Keratinocyte (primary cell): ENCODE measurements at regions not wholly inside any gene's neighbourhood (a gene's known extent, or its start where the extent isn't known, plus 50 kb on each side); places are given as distances from the start of the nearest gene placed in this dataset.

ENCODE experiments used
- DNase-seq: peaks from one replicate; pipeline ENCODE4 v3.0.0-alpha.2; 2011; ENCODE audit warnings: low read depth, missing footprints, low spot score
- FAIRE-seq: peaks from 2 replicates; lab custom pipeline; 2011; peaks lifted over from hg19 to GRCh38; lab: Jason Lieb, UNC
- H2AFZ ChIP-seq: 2 replicates; pipeline ENCODE4 v1.6.0; 2012; ENCODE audit warnings: low read length, control low read depth, inconsistent platforms; ENCODE audit not compliant: control insufficient read depth
- H3K27ac ChIP-seq: 2 replicates; pipeline ENCODE4 v1.5.1; 2011; ENCODE audit warnings: low read length; ENCODE audit not compliant: control insufficient read depth, insufficient read depth
- H3K27me3 ChIP-seq: 3 replicates; pipeline ENCODE4 v1.6.0; 2011; ENCODE audit warnings: low read length; ENCODE audit not compliant: control insufficient read depth, insufficient read depth; ENCODE audit errors: extremely low read depth
- H3K36me3 ChIP-seq, 2 experiments: 2 replicates in 1 of 2; 3 replicates in 1 of 2; pipeline ENCODE4 v1.5.1; 2011; ENCODE audit warnings: low read length in 2 of 2, mild to moderate bottlenecking in 1 of 2; ENCODE audit not compliant: control insufficient read depth in 2 of 2, insufficient read depth in 2 of 2; ENCODE audit errors: extremely low read depth in 1 of 2
- H3K4me1 ChIP-seq: 3 replicates; pipeline ENCODE4 v1.5.1; 2011; ENCODE audit warnings: low read length; ENCODE audit not compliant: control insufficient read depth, insufficient read depth; ENCODE audit errors: extremely low read depth
- H3K4me2 ChIP-seq: 3 replicates; pipeline ENCODE4 v1.6.0; 2011; ENCODE audit warnings: low read depth, low read length; ENCODE audit not compliant: control insufficient read depth, insufficient read depth; ENCODE audit errors: extremely low read depth
- H3K4me3 ChIP-seq, 3 experiments: fragments of 200-600 bp in 1 of 3; sonication (generic) in 1 of 3; 2 replicates in 2 of 3; 3 replicates in 1 of 3; pipeline ENCODE4 v1.5.1; 2011 to 2016; ENCODE audit warnings: low read length in 3 of 3, mild to moderate bottlenecking in 3 of 3, control low read depth in 2 of 3, inconsistent platforms in 1 of 3, low read depth in 1 of 3, mixed read lengths in 1 of 3, mixed run types in 1 of 3, moderate library complexity in 1 of 3; ENCODE audit not compliant: control insufficient read depth in 2 of 3, insufficient read depth in 2 of 3; ENCODE audit errors: extremely low read depth in 1 of 3
- H3K79me2 ChIP-seq: 2 replicates; pipeline ENCODE4 v1.6.0; 2012; ENCODE audit warnings: low read length; ENCODE audit not compliant: control insufficient read depth, insufficient read depth
- H3K9ac ChIP-seq: 3 replicates; pipeline ENCODE4 v1.6.0; 2011; ENCODE audit warnings: low read length; ENCODE audit not compliant: control insufficient read depth, insufficient read depth; ENCODE audit errors: extremely low read depth
- H3K9me1 ChIP-seq: 3 replicates; pipeline ENCODE4 v1.6.0; 2011; ENCODE audit warnings: low read length; ENCODE audit not compliant: control insufficient read depth, insufficient read depth; ENCODE audit errors: extremely low read depth
- H3K9me3 ChIP-seq: 2 replicates; pipeline ENCODE4 v1.5.1; 2012; ENCODE audit warnings: low read depth, low read length; ENCODE audit not compliant: control insufficient read depth
- H4K20me1 ChIP-seq: 3 replicates; pipeline ENCODE4 v1.6.0; 2011; ENCODE audit warnings: low read length; ENCODE audit not compliant: control insufficient read depth, insufficient read depth; ENCODE audit errors: extremely low read depth
- EZH2 ChIP-seq: IDR thresholded peaks from one replicate; pipeline ENCODE4 v1.6.1; 2012; ENCODE audit warnings: inconsistent platforms, mild to moderate bottlenecking, low read length, moderate library complexity
- dilution Hi-C: fragments of 300-500 bp; cut with MboI; formaldehyde crosslinking; loops from one replicate; pipeline ENCODE4 v1.7.0; 2020; ENCODE audit warnings: low sequenced_read_pairs; ENCODE audit not compliant: extremely low pct_ligation_motif_present
- TF ChIP-seq, protein P1 (sequence below), 3 experiments: IDR thresholded peaks in 1 of 3; conservative IDR thresholded peaks in 1 of 3; optimal IDR thresholded peaks in 1 of 3; 2 replicates in 2 of 3; 3 replicates in 1 of 3; pipeline versions ENCODE3 to v1.5.1; 2011; ENCODE audit warnings: low read length in 3 of 3, mild to moderate bottlenecking in 3 of 3, moderate library complexity in 2 of 3, control low read depth in 1 of 3, inconsistent platforms in 1 of 3; ENCODE audit not compliant: insufficient read depth in 2 of 3; ENCODE audit errors: extremely low read depth in 1 of 3

DNA sequence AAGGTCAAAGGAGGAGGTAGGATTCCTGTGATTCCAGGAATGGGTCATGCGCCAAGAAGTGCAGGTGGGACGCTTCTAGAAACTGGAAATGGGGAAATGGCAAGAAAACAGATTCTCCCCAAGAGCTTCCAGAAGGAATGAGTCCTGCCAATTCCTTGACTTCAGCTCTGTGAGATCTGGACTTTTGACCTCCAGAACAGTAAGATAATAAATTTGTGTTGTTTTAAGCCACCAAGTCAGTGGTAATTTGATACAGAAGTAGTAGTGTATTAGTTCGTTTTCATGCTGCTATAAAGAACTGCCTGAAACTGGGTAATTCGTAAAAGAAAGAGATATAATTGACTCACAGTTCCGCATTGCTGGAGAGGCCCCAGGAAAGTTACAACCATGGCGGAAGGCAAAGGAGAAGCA, 178.6 kb upstream of the GALNT17 start:
- DNase-seq (no peak), FAIRE-seq (no peak)
- Histone ChIP-seq H3K36me3 (no peaks in the 10 kb centered on the region), H3K27me3 (no peaks in the 10 kb centered on the region), H3K4me1 (no peaks in the 10 kb centered on the region), H3K4me3 (no peak overlapping the region), H3K9me3 (peaks cover 9% of the 10 kb centered on the region), H3K9me1 (no peaks in the 10 kb centered on the region), H3K79me2 (no peaks in the 10 kb centered on the region), H3K9ac (no peak overlapping the region), H4K20me1 (no peaks in the 10 kb centered on the region), H3K4me2 (no peak overlapping the region), H3K27ac (no peak overlapping the region), H2AFZ (no peak overlapping the region)
- dilution Hi-C loops = no loop called here
- TF ChIP-seq EZH2 = no peak
- TF ChIP-seq, protein P1, sequence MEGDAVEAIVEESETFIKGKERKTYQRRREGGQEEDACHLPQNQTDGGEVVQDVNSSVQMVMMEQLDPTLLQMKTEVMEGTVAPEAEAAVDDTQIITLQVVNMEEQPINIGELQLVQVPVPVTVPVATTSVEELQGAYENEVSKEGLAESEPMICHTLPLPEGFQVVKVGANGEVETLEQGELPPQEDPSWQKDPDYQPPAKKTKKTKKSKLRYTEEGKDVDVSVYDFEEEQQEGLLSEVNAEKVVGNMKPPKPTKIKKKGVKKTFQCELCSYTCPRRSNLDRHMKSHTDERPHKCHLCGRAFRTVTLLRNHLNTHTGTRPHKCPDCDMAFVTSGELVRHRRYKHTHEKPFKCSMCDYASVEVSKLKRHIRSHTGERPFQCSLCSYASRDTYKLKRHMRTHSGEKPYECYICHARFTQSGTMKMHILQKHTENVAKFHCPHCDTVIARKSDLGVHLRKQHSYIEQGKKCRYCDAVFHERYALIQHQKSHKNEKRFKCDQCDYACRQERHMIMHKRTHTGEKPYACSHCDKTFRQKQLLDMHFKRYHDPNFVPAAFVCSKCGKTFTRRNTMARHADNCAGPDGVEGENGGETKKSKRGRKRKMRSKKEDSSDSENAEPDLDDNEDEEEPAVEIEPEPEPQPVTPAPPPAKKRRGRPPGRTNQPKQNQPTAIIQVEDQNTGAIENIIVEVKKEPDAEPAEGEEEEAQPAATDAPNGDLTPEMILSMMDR (optimal IDR thresholded peaks at IDR 0.05 in 1 of 3, IDR thresholded peaks at IDR 0.05 in 1 of 3, conservative IDR thresholded peaks at IDR 0.05 in 1 of 3; ENCODE audit: extremely low read depth in 1 of 3, insufficient read depth in 2 of 3, low read length in 3 of 3) = no peak

DNA sequence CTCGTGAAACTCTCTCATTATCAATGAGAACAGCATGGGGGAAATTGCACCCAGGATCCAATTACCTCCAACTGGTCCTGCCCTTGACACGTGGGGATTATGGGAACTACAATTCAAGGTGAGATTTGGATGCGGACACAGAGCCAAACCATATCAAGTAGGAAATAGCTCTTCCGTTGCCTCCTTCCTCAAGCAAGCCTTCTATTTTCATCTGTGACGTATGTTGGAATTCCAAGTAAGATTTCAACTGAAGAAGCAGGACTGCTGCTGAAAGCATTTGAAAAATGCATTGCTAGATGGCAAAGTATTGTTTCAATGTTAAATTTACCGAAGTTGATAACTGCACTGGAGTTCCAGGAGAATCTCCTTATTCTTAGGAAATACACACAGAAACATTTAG, 178.1 kb upstream of the GALNT17 start:
- FAIRE-seq = no peak
- DNase-seq = no peak
- dilution Hi-C loops = no loop called here
- Histone ChIP-seq H3K36me3 (no peaks in the 10 kb centered on the region), H3K9me3 (peaks cover 9% of the 10 kb centered on the region), H3K79me2 (no peaks in the 10 kb centered on the region), H4K20me1 (no peaks in the 10 kb centered on the region), H3K4me3 (no peak overlapping the region), H3K9ac (no peak overlapping the region), H3K27me3 (no peaks in the 10 kb centered on the region), H3K4me1 (no peaks in the 10 kb centered on the region), H3K27ac (no peak overlapping the region), H3K4me2 (no peak overlapping the region), H3K9me1 (no peaks in the 10 kb centered on the region), H2AFZ (no peak overlapping the region)
- TF ChIP-seq EZH2 = no peak
- TF ChIP-seq, protein P1 (optimal IDR thresholded peaks at IDR 0.05 in 1 of 3, IDR thresholded peaks at IDR 0.05 in 1 of 3, conservative IDR thresholded peaks at IDR 0.05 in 1 of 3; ENCODE audit: extremely low read depth in 1 of 3, insufficient read depth in 2 of 3, low read length in 3 of 3) = no peak
